HT1080 (cell line): ENCODE measurements at regions not wholly inside any gene's neighbourhood (a gene's known extent, or its start where the extent isn't known, plus 50 kb on each side); places are given as distances from the start of the nearest gene placed in this dataset.

Experiments used
- DNase-seq: peaks from one replicate; pipeline ENCODE4 v3.0.0-alpha.2; 2015; ENCODE audit warnings: low read depth

- DNase-seq, result peak; percentile 43
These were observed 61.5 kb downstream of the TBXT start for GRCh38 chr6:166106076-166106686.

GRCh38 chr6:166105341-166106075 is 62.1 kb downstream of the TBXT start:
- no peak for DNase-seq

- no peak for DNase-seq
These were observed 62.8 kb downstream of the TBXT start for GRCh38 chr6:166104872-166105271.

DNA sequence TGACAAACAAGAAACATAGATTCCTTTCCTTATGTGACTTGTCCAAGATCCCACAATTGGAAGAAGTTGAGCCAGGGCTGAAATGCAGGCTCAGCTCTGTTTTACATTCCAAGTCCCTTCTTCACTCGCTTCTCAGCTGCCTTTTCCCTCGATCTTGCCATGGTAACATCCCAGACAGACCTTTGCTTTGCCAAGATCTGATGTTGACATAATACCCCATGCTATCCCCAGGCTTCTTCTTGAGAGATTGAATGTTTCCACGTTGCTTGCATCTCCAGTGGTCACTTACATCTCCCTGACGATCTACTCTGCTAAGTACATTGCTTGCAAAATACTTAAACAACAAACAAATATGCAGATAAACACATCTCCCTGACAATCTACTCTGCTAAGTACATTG is 63.5 kb downstream of the TBXT start:
- DNase-seq, result no peak

GRCh38 chr6:166101819-166102419 is 65.7 kb downstream of the TBXT start:
- DNase-seq, result no peak

- peak; percentile 54 for DNase-seq
These were observed 69.6 kb downstream of the TBXT start for GRCh38 chr6:166097914-166098522.

DNA sequence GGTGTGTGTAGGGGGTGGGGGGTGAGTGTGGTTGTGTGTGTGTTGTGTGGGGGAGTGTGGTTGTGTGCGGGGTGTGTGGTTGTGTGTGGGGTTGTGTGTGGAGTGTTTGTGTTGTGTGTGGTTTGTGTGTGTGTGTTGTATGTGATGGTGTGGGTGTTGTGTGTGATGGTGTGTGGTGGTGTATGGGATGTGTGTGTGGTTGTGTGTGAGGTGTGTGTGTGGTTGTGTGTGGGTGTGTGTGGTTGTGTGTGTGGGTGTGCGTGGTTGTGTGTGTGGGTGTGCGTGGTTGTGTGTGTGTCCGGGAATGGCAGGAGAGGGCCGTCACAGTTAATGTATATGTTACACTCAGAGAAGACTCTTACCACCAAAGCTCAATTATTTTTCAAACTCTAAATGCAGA is 79.8 kb downstream of the TBXT start:
- DNase-seq, result no peak

DNA sequence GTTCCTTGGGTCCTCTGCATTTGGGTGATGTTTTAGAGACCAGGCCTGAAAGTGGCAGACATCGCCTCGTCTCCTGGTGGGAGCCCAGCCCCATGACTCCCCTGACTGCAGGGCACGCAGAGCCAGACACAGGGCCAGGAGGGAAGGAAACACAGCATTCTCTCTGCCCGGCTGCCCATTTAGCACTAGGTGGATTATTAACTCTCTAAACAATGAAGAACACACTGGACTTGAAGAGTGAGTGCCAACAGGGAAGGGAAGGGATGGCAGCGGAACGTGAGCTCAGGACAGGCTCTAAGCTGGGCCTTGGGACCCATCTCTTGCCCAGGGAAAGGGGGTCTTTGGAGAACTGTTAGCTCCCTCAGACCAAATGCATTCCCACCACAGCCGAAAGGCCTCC is 80.4 kb downstream of the TBXT start:
- DNase-seq, result no peak

- no peak for DNase-seq
These were observed 82.2 kb downstream of the TBXT start for GRCh38 chr6:166085500-166085899.

GRCh38 chr6:166084951-166085350 is 82.7 kb downstream of the TBXT start:
- DNase-seq, result no peak

DNA sequence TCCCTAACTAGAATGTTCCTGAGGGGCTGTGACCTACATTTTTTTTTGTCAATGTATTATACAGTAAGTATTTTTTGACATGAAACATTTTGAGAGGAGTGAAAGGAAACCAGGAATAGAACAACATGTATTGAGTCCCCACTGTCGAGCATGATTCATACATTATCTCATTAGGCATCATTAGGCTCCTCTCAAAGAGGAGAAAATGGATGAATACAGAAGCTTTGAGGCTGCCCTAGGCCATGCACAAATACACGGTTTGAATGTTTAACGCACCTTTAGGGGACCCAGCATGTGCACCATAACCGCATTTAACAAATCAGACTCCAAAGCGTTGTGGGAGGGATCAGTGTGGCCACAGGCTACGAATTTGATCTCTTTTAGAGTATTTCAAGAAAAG is 87.8 kb downstream of the TBXT start:
- DNase-seq, result no peak

DNA sequence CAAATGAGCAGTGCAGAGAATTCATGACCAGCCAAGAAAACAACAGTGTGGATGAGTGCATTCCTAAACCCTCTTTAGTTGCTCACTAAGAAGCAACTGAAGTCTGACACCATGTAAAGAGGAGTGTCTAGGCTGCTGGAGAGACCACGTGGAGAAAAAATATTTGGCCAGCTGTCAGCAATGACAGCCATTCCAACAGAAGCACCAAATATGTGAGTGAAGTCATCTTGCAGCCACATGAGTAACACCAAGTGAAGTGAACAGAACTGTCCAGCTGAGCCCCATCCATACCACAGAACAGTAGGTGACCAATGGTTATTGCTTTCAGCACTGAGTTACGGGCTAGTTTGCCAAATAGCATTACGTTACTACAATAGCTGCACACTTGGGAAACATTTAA is 89.4 kb downstream of the TBXT start:
- peak; percentile 69 for DNase-seq

GRCh38 chr6:166076625-166077024 is 91.0 kb downstream of the TBXT start:
- DNase-seq, result no peak

- DNase-seq, result no peak
These were observed 91.7 kb downstream of the TBXT start for GRCh38 chr6:166075925-166076324.

DNA sequence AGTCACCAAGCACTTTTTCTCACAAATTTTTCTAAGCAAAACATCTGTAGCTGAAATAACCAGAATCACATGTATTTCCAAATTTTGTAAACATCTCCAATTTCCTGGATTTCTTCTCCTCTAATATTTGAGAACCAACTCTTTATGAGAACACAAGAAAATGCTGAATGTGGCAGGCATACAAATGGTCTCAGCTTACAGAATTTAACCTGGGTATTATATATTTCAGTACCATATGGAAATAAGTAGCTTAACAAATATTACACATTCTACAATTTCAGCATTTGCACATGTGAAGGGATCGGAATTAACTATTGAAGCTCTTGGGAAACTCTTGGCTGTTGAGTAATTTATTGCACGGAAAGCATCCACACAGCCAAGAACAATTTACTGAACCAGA is 92.5 kb downstream of the TBXT start:
- no peak for DNase-seq

GRCh38 chr6:166073082-166073481 is 94.6 kb downstream of the TBXT start:
- no peak for DNase-seq

DNA sequence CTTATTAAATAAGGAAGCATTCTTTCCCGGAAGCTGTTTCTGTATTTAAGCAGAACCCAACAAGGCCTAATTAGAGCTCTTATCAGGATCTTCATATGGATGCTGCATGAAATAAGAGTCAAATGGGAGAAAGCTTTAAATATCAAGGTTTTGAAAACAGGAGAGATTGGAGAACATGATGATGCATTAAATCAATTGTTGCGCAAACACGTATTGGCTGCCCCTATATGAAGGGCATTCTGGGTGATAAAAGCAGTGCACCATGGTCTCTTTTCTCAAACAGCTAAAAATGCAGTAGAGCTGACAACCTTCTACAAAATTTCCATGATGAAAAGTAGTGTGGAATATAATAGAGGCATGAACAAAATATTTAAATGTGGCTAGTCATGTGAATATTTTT is 98.9 kb downstream of the TBXT start:
- DNase-seq, result no peak

- DNase-seq, result peak; percentile 54
These were observed 109.4 kb downstream of the TBXT start for GRCh38 chr6:166058064-166058739.

DNA sequence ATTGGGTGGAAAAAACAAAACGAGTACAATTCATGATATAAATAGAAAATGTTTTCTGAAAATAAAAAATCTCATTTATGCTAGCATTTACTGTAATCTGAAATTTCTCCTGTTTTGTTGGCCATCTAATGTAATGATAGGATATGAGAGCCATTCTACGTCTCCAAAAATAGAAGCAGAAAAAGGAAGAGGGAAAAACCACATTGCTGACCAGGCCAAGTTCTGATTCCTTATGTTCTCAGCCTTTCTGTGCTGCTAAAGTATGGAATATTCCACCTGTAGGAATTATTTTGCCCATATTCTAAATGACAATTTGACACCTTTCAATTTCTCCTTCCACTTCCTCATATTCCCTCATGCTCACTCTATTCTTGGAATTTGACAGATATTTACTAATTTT is 110.2 kb downstream of the TBXT start:
- no peak for DNase-seq

- no peak for DNase-seq
These were observed 111.0 kb downstream of the TBXT start for GRCh38 chr6:166056637-166057036.

- DNase-seq, result no peak
These were observed 111.8 kb downstream of the TBXT start for GRCh38 chr6:166055801-166056200.

GRCh38 chr6:166052837-166053236 is 114.8 kb downstream of the TBXT start:
- no peak for DNase-seq
